ENCODE measurements at regions not wholly inside any gene's neighbourhood (a gene's known extent, or its start where the extent isn't known, plus 50 kb on each side); places are given as distances from the start of the nearest gene placed in this dataset.

DNA sequence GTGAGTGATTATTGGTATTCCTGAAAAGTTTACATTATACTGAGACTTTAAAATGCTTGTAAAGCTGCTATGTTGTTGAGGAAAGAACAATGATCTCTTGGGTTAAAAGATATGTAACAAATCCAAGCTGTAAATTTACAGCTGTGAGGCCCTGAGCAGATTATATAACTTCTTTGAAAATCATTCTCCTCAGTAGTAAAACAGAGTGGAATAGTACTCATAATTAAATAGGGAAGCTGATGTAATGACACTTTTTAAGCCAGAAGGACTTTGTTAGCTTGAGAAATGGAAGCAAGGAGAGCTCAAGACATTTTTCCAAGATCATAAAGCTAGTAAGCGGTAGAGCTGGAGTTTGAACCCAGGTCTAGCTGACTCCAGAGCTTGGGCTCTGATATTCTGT, 363.9 kb downstream of the TMEM135 start:
- Histone ChIP-seq H3K23ac (ENCODE audit: insufficient read length, low read depth, low read length) (no peak overlapping the region), H2BK20ac (ENCODE audit: low read depth, low read length, poor library complexity, severe bottlenecking) (no peak overlapping the region), H4K8ac (replicated peaks; ENCODE audit: insufficient read length, low read depth, low read length) (no peak overlapping the region), H3K4me1 (ENCODE audit: insufficient read depth, low read length) (no peaks in the 10 kb centered on the region), H3K79me1 (ENCODE audit: insufficient read depth, low read depth, low read length, poor library complexity, severe bottlenecking) (no peaks in the 10 kb centered on the region), H2BK120ac (ENCODE audit: low read depth, low read length, poor library complexity, severe bottlenecking) (no peak overlapping the region), H3K9me3 (ENCODE audit: control insufficient read depth, low read depth, low read length) (no peaks in the 10 kb centered on the region), H3T11ph (ENCODE audit: low read length) (no peak overlapping the region), H3K23me2 (ENCODE audit: insufficient read length, low read depth, low read length, poor library complexity, severe bottlenecking) (no peaks in the 10 kb centered on the region), H3K18ac (ENCODE audit: insufficient read length, low read depth, low read length) (no peak overlapping the region), H3K9ac (ENCODE audit: extremely low read depth, insufficient read length, low read length) (no peak overlapping the region), H4K91ac (ENCODE audit: insufficient read length, low read depth, low read length) (no peak overlapping the region), H4K20me1 (ENCODE audit: control insufficient read depth, insufficient read depth, insufficient read length) (no peaks in the 10 kb centered on the region), H4K5ac (ENCODE audit: insufficient read length, low read depth, low read length) (no peak overlapping the region), H2BK5ac (ENCODE audit: insufficient read length, low read length) (no peak overlapping the region), H2BK12ac (ENCODE audit: insufficient read length, low read depth, low read length) (no peak overlapping the region), H3K56ac (ENCODE audit: insufficient read length, low read depth, low read length) (no peak overlapping the region), H2BK15ac (ENCODE audit: low read depth, low read length) (no peak overlapping the region), H3K27me3 (ENCODE audit: insufficient read depth, low read length) (no peaks in the 10 kb centered on the region), H2AFZ (ENCODE audit: low read length) (no peak overlapping the region), H3K4ac (ENCODE audit: low read depth, low read length) (no peak overlapping the region), H3K14ac (ENCODE audit: insufficient read depth, low read length) (no peak overlapping the region), H2AK5ac (ENCODE audit: insufficient read length, low read length) (no peak overlapping the region), H3K27ac (ENCODE audit: insufficient read length, low read depth, low read length) (no peak overlapping the region), H3K79me2 (ENCODE audit: insufficient read depth, low read length) (no peaks in the 10 kb centered on the region), H3K4me2 (ENCODE audit: insufficient read depth, insufficient read length, low read length) (no peak overlapping the region)
- H3K9me3 Mint-ChIP-seq, result peaks cover 0 to 2% of the 10 kb centered on the region in 2 experiments; a peak in 3 of 5 replicates
- no peak overlapping the region for H3K27ac Mint-ChIP-seq
- H3K36me3 Mint-ChIP-seq (ENCODE audit: insufficient read depth in 1 of 3, low read depth in 3 of 3), result peaks cover 0 to 1% (median 0%) of the 10 kb centered on the region in 3 experiments; a peak in 1 of 7 replicates
- TF ChIP-seq, protein P1, sequence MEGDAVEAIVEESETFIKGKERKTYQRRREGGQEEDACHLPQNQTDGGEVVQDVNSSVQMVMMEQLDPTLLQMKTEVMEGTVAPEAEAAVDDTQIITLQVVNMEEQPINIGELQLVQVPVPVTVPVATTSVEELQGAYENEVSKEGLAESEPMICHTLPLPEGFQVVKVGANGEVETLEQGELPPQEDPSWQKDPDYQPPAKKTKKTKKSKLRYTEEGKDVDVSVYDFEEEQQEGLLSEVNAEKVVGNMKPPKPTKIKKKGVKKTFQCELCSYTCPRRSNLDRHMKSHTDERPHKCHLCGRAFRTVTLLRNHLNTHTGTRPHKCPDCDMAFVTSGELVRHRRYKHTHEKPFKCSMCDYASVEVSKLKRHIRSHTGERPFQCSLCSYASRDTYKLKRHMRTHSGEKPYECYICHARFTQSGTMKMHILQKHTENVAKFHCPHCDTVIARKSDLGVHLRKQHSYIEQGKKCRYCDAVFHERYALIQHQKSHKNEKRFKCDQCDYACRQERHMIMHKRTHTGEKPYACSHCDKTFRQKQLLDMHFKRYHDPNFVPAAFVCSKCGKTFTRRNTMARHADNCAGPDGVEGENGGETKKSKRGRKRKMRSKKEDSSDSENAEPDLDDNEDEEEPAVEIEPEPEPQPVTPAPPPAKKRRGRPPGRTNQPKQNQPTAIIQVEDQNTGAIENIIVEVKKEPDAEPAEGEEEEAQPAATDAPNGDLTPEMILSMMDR (conservative IDR thresholded peaks at IDR 0.05), result no peak
- no CpG with 5 or more reads among the region's 1 CpG for WGBS (ENCODE audit: extremely low coverage, insufficient read length, low lambda C conversion rate)
- DNase-seq, result no peak
- H3K27me3 Mint-ChIP-seq (ENCODE audit: low read depth), result no peaks in the 10 kb centered on the region
- H3K4me1 Mint-ChIP-seq, result peaks cover 3 to 5% of the 10 kb centered on the region in 2 experiments; a peak in 1 of 4 replicates
- no peak overlapping the region for H3K4me3 Mint-ChIP-seq

All from H9 (cell line).